22Rv1 (cell line): ENCODE measurements at regions not wholly inside any gene's neighbourhood (a gene's known extent, or its start where the extent isn't known, plus 50 kb on each side); places are given as distances from the start of the nearest gene placed in this dataset.

Experiments used
- CTCF ChIP-seq: fragments of 450-650 bp; IDR thresholded peaks from 2 replicates; pipeline ENCODE4 v1.5.1; 2017; ENCODE audit warnings: mild to moderate bottlenecking
- ZFX ChIP-seq: fragments of 450-650 bp; IDR thresholded peaks from 2 replicates; pipeline ENCODE4 v1.6.1; 2017; ENCODE audit warnings: antibody characterized with exemption, borderline replicate concordance

- TF ChIP-seq CTCF = no peak
- TF ChIP-seq ZFX = no peak
Observed at GRCh38 chr2:75317802-75318201, 118.5 kb upstream of the TACR1 start.
